ENCODE measurements at regions not wholly inside any gene's neighbourhood (a gene's known extent, or its start where the extent isn't known, plus 50 kb on each side); places are given as distances from the start of the nearest gene placed in this dataset.

GRCh38 chr20:40335901-40336351, 353.1 kb downstream of the MAFB start:
- TF ChIP-seq CTCF (IDR thresholded peaks at IDR 0.05) (no peak), POLR2A (IDR thresholded peaks at IDR 0.05) (no peak), POLR2AphosphoS5 (IDR thresholded peaks at IDR 0.05) (no peak), EP300 (IDR thresholded peaks at IDR 0.05) (no peak)
